Left ventricle myocardium inferior (tissue), 1 donor: ENCODE measurements at regions not wholly inside any gene's neighbourhood (a gene's known extent, or its start where the extent isn't known, plus 50 kb on each side); places are given as distances from the start of the nearest gene placed in this dataset.

Experiments used
- DNase-seq: peaks from one replicate; pipeline ENCODE4 v3.0.0-alpha.2; 2020
- H3K27ac ChIP-seq: fragments of 200-600 bp; replicated peaks from 2 replicates; pipeline ENCODE4 v1.8.0; 2021
- H3K27me3 ChIP-seq: fragments of 200-600 bp; 2 replicates; pipeline ENCODE4 v1.8.0; 2021; ENCODE audit warnings: low read depth
- H3K36me3 ChIP-seq: fragments of 200-600 bp; 2 replicates; pipeline ENCODE4 v1.8.0; 2021
- H3K4me1 ChIP-seq: fragments of 200-600 bp; 2 replicates; pipeline ENCODE4 v1.8.0; 2021
- H3K4me3 ChIP-seq: fragments of 200-600 bp; 2 replicates; pipeline ENCODE4 v1.8.0; 2021; ENCODE audit warnings: mild to moderate bottlenecking, moderate library complexity
- H3K9me3 ChIP-seq: fragments of 200-600 bp; replicated peaks from 2 replicates; pipeline ENCODE4 v1.8.0; 2021
- CTCF ChIP-seq: fragments of 200-600 bp; IDR thresholded peaks from 2 replicates; pipeline ENCODE4 v1.8.0; 2021; ENCODE audit warnings: antibody characterized with exemption, mild to moderate bottlenecking, borderline replicate concordance
- intact Hi-C: fragments of 100-400 bp; cut with micrococcal nuclease; formaldehyde crosslinking; loops from one replicate; pipeline ENCODE4 v1.11.0; 2022
- donor health status: DM: no; HTN: yes; CAD: no; lungs with severe emphysema.

- DNase-seq: no peak
- no peak overlapping the region for H3K27ac ChIP-seq
- TF ChIP-seq CTCF: no peak
- intact Hi-C loops: no loop called here
- H3K4me1 ChIP-seq: no peaks in the 10 kb centered on the region
- no peaks in the 10 kb centered on the region for H3K27me3 ChIP-seq
- H3K4me3 ChIP-seq: no peak overlapping the region
- no peaks in the 10 kb centered on the region for H3K9me3 ChIP-seq
- no peaks in the 10 kb centered on the region for H3K36me3 ChIP-seq
Measured at GRCh38 chr5:128773378-128773777, 191.9 kb upstream of the SLC27A6 start.

- no peaks in the 10 kb centered on the region for H3K36me3 ChIP-seq
- no peak for DNase-seq
- H3K9me3 ChIP-seq: no peaks in the 10 kb centered on the region
- intact Hi-C loops: no loop called here
- H3K27ac ChIP-seq: no peak overlapping the region
- H3K4me1 ChIP-seq: no peaks in the 10 kb centered on the region
- no peak overlapping the region for H3K4me3 ChIP-seq
- no peaks in the 10 kb centered on the region for H3K27me3 ChIP-seq
- no peak for TF ChIP-seq CTCF
Measured at GRCh38 chr5:128774605-128775004, 190.7 kb upstream of the SLC27A6 start.

GRCh38 chr5:128775558-128775957 is 189.7 kb upstream of the SLC27A6 start:
- Histone ChIP-seq H3K9me3 (no peaks in the 10 kb centered on the region), H3K27ac (no peak overlapping the region), H3K4me1 (no peaks in the 10 kb centered on the region), H3K4me3 (no peak overlapping the region), H3K36me3 (no peaks in the 10 kb centered on the region), H3K27me3 (no peaks in the 10 kb centered on the region)
- intact Hi-C loops: no loop called here
- TF ChIP-seq CTCF: no peak
- DNase-seq: no peak

GRCh38 chr5:128777052-128777451 is 188.2 kb upstream of the SLC27A6 start:
- H3K4me3 ChIP-seq: no peak overlapping the region
- intact Hi-C loops: no loop called here
- no peaks in the 10 kb centered on the region for H3K27me3 ChIP-seq

GRCh38 chr5:128778474-128778873 is 186.8 kb upstream of the SLC27A6 start:
- Histone ChIP-seq H3K4me3 (no peak overlapping the region), H3K27ac (no peak overlapping the region), H3K9me3 (no peaks in the 10 kb centered on the region), H3K27me3 (no peaks in the 10 kb centered on the region), H3K36me3 (no peaks in the 10 kb centered on the region), H3K4me1 (peaks cover 8% of the 10 kb centered on the region)
- intact Hi-C loops: no loop called here
- DNase-seq: no peak
- TF ChIP-seq CTCF: no peak

More at GRCh38 chr5:128777052-128777451, 188.2 kb upstream of the SLC27A6 start:
- H3K36me3 ChIP-seq: no peaks in the 10 kb centered on the region
- TF ChIP-seq CTCF: no peak
- H3K4me1 ChIP-seq: peaks cover under 1% of the 10 kb centered on the region
- H3K9me3 ChIP-seq: no peaks in the 10 kb centered on the region
- no peak overlapping the region for H3K27ac ChIP-seq
- DNase-seq: no peak

- no peaks in the 10 kb centered on the region for H3K27me3 ChIP-seq
- intact Hi-C loops: no loop called here
- no peaks in the 10 kb centered on the region for H3K9me3 ChIP-seq
- peaks cover 8% of the 10 kb centered on the region for H3K4me1 ChIP-seq
- H3K27ac ChIP-seq: no peak overlapping the region
- H3K36me3 ChIP-seq: no peaks in the 10 kb centered on the region
- H3K4me3 ChIP-seq: no peak overlapping the region
- peak; percentile 40 for DNase-seq
- TF ChIP-seq CTCF: no peak
Measured at GRCh38 chr5:128782446-128782845, 182.8 kb upstream of the SLC27A6 start.
